NCI-H1092 treated with DMSO at 0.1 percent for 48 hours (cell line): ENCODE measurements at regions not wholly inside any gene's neighbourhood (a gene's known extent, or its start where the extent isn't known, plus 50 kb on each side); places are given as distances from the start of the nearest gene placed in this dataset.
"Not testable (repeated sequence)": the region's sequence is repeated elsewhere in the genome, so short reads cannot be mapped to it uniquely, and the experiment has no call there.

Experiments
- DNase-seq: peaks from one replicate; lab custom pipeline; 2025; lab: John Stamatoyannopoulos, UW

DNA sequence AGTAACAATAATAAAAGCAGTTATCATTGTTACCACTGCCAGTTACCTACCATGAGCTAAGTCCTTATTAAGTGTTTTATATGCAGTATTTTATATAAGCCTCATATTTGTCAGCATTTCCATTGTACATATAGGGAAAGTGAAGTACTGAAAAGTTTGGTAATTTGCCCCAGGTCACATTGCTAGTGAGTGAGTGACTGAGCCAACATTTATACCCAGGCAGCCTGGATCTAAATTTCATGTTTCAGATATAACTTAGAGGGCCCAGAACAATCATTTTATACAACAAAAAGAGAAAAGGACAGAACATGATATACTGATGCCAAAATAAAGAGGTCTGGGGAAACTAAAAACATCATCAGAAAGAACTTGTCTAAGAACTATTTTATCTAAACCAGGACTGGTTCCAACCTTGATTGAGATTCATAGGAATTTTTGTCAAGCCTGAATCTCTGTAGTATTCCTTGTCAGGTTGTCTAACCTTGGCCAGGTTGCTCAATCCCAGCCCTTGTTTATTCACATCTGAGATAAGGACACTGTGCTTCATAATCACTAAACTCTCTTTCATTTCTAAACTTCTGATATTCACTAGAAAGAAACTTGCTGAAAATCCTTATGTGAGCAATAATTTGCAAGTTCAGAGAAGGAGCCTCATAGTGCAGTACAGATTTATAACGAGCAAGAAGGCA lies 308.2 kb downstream of the IPMK start:
- DNase-seq = no peak

- no peak for DNase-seq
Observed at GRCh38 chr10:57955076-57955475, 312.6 kb downstream of the IPMK start.

DNA sequence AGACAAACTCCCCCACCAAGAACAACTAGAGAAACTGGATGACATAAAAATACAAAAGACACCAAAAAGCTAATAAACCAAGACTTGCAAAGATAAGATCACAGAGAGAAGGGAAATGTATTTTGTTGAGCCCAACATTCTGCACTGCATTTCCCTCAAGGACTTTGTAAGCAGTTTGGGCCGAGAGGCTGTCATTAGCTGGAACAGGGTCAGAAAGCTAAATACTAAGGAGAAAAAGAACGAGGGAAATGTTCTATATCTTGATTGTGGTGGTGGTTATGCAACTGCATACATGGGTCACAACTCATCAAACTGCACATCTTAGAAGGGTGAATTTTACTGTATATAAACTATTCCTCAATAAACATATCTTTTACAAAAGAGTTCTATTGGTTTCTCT lies 315.0 kb downstream of the IPMK start:
- no peak for DNase-seq

GRCh38 chr10:57950442-57950974 lies 317.2 kb downstream of the IPMK start:
- no peak for DNase-seq

GRCh38 chr10:57948796-57949195 lies 318.9 kb downstream of the IPMK start:
- DNase-seq = no peak

DNA sequence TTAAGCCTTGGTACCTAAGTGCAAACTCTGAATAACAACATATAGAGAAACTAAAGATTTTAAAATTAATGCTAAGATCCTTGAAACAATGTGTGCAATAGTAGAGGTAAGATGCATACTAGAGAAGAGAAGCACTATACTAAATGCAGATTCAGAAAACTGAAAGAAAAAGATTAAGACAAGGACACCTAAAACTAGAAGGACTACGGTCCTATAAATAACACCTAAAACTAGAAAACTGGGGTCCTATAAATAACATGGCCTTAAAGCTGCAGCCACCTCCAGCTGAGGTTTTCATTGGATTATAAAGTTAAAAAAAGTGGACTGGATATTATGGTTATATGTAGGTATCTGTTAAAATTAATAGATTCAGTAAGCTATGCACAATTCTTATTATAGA lies 320.9 kb downstream of the IPMK start:
- DNase-seq = no peak

- no peak for DNase-seq
Observed at GRCh38 chr10:57943701-57944100, 324.0 kb downstream of the IPMK start.

- no peak for DNase-seq
Observed at GRCh38 chr10:57925045-57925444, 342.6 kb downstream of the IPMK start.

DNA sequence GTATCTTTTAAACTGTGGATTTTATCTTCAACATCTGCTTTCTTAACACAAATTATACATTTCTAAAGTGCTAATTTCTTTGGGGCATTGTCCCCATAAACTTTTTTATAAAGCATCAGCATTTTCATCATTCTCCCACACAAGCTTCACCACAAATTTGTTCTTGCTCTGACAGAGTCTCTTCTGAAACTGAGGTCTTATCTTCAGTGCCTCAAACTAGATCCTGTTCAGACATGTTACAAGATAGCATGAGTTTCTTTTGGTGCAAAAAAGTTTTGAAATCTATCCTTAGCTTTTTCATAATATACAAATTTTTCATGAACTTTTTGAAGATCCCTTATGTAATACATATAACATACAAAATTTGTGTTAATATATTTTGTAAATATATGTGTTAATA lies 346.6 kb downstream of the IPMK start:
- no peak for DNase-seq

DNA sequence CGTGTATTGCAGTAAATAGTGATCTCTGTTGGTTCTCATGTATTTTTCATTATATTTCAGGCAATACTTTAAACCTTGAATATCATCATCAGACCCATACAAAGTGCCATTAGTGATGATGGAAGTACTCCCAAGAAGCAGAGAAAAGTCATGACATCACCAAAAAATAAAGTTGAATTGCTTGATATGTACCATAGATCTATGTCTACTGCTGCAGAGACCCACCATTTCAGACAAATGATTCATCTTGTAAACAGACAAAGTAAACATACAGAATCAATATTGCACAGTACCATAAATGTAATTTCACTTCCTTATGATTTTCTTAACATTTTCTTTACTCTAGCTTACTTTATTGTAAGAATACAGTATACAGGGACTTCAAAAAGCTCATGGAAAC lies 347.8 kb downstream of the IPMK start:
- no peak for DNase-seq

- no peak for DNase-seq
Observed at GRCh38 chr10:57917019-57917418, 350.7 kb downstream of the IPMK start.

GRCh38 chr10:57905861-57906260 lies 361.8 kb downstream of the IPMK start:
- DNase-seq = no peak

DNA sequence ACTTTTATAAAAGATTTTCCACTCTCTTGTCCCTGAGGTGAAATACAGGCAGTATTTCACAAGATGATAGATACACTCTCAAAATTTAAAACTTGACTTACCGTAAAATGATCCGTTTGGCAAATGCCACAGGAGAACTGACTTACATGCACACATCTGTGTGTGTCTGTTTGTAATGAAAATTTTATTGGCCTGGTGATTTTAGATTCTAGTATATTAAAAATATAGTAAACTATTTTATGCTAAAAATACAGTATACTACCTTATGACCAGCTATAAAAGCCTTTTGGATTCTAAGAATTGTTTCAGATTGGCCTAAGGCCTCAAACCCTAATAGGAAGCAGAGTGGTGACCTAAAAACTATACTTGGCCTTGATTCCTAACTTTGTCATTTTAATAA lies 362.7 kb downstream of the IPMK start:
- no peak for DNase-seq

DNA sequence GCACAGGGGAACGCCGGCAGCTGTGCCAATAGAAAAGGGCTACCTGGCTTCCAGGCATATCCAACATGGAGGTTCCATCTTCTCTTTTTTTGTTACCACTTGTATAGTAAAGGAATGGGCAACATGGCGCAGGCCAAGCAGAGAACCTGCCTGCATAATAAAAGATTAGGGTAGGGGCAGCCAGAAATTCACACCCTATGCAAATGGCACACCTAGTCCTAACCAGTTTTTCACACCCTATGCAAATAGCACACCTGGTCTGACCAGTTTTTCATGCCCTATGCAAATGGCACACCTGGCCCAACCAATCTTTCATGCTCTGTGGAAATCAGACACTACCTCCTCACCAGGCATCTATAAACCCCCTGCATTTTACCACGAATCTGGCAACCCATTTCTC lies 369.5 kb downstream of the IPMK start:
- no peak for DNase-seq

DNA sequence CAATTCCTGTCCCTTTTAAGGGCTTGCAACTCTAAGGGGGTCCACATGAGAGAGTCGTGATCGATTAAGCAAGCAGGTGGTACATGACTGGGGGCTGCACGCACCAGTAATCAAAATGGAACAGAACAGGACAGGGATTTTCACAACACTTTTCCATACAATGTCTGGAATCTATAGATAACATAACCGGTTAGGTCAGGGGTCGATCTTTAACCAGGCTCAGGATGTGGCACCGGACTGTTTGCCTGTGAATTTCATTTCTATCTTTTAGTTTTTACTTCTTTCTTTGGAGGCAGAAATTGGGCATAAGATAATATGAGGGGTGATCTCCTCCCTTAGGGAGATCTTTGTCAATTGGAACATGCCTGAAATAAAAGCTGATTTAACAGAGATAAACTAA lies 370.1 kb downstream of the IPMK start:
- no peak for DNase-seq

- no peak for DNase-seq
Observed at GRCh38 chr10:57894361-57894760, 373.3 kb downstream of the IPMK start.

GRCh38 chr10:57891201-57892006 lies 376.3 kb downstream of the IPMK start:
- DNase-seq = no peak

DNA sequence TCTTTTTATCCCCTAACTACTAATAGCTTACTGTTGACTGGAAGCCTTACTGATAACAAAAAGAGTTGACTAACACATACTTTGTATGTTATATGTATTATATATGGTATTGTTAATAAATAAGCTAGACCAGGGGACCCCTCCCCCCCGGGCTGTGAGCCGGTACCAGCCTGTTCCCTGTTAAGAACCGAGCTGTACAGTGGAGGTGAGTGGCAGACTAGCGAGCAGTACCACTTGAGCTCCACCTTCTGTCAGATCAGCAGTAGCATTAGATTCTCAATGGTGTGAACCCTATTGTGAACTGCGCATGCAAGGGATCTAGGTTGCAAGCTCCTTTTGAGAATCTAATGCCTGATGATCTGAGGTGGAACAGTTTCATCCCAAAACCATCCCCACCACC lies 377.0 kb downstream of the IPMK start:
- DNase-seq = no peak

DNA sequence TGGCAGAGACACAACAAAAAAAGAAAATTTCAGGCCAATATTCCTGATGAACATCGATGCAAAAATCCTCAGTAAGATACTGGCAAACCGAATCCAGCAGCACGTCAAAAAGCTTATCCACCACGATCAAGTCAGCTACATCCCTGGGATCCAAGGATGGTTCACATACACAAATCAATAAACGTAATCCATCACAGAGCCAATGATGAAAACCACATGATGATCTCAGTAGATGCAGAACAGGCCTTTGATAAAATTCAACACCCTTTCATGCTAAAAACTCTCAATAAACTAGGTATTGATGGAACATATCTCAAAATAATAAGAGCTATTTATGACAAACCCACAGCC lies 382.1 kb downstream of the IPMK start:
- DNase-seq = not testable (repeated sequence)

DNA sequence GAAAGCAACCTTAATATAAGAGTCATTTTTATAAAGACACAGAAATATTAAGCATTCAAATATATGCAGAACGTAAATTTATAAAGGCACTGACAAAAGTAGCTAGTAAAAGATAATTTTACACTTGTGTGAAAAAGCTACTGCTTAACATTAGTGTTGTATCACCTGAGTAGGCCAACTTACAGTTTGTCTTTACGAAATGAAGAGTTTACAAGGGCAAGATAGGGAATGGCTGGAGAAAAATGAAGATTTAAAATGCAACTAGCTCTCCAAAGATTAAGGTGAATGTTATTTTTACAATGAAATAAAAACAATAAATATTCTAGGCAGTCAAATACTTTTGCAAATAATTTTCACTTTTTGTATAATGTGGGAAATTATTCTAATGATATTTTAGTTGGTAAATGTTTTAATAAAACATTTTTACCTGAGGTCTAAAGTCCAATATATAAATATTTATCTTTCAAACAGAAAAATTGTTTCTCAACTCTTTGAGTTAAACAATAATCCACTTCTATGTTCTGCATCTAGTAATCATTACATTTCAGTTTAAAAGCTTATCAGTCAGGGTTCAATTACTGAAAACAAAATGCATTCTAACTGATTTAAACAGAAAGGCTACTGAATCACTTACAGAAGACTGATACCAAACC lies 382.6 kb downstream of the IPMK start:
- no peak for DNase-seq

DNA sequence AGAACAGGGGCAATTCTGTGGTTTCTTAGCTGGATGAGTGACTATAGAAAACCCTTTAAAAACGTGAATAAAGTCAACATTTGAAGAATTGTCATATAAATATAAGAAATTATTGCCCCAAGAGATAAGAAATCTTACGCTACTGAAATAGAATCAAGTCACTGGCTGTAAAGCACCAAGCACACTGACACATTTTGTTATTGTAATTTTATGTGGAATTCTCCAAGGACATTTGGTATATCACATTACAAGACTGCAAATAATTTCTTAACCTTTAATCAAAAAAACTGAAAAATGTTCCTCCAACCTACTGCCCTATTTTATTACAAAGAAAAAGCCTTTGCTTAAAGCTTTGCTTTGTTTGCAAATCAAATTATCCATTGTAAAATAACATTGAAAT lies 383.3 kb downstream of the IPMK start:
- DNase-seq = no peak

GRCh38 chr10:57880446-57881227 lies 387.1 kb downstream of the IPMK start:
- DNase-seq = no peak
